NCI-H510A treated with DMSO at 0.1 percent for 48 hours (cell line): ENCODE measurements at regions not wholly inside any gene's neighbourhood (a gene's known extent, or its start where the extent isn't known, plus 50 kb on each side); places are given as distances from the start of the nearest gene placed in this dataset.
"Not testable (repeated sequence)": the region's sequence is repeated elsewhere in the genome, so short reads cannot be mapped to it uniquely, and the experiment has no call there.

Experiments
- DNase-seq: peaks from one replicate; lab custom pipeline; 2025; lab: John Stamatoyannopoulos, UW

DNA sequence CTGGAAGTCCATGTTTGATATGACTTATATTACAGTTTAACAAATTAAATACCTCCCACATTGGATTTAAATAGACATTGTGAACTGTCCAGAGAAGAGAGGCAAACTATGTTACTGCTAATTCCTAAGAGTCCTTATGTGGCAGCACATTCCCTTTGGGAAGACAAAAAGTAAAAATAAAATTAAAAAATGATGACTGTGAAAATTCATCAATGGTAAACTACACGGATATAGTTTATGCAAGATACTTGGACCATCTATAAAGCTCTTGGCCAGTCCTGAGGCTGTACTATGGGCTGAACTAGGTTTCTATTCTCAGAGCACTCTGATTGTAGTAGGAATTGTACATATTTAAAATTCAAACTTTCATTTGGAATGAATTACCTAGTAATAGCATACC, 206.4 kb downstream of the LRRK2 start:
- DNase-seq, result no peak

GRCh38 chr12:40435251-40435650, 210.5 kb downstream of the LRRK2 start:
- DNase-seq, result no peak

DNA sequence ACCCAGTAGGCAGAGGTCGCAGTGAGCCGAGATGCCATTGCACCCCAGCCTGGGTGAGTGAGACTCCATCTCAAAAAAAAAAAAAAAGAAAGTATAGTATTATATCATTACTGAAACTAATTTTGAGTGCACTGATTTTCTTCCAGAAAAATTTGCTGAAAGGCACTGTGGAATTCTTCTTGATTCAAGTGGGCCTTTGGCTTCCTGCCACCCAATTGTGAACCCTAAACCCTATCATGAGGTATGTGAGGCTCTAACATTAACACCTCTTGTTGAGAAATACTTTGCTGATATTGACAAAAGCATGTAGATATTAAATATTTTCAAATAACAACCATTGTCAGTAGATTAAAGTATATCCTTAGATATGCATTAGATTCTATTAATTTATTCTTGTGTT, 211.2 kb downstream of the LRRK2 start:
- DNase-seq, result no peak

DNA sequence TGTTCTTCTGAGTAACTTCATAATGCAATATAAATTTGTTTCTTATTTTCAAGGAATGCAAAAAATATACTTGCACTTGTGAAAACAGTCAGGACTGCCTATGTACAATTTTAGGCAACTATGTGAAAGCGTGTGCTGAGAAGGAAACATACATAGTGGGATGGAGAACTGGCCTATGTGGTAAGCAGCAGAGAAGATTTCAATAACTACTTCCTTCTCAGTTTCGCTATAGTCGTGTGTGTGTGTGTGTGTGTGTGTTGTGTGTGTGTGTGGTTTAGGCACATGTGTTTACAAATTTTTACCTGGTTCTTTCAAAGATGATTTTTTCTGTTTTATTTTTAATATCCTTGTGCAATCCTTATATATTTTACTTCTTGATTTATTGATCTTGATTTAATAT, 211.8 kb downstream of the LRRK2 start:
- DNase-seq, result no peak

DNA sequence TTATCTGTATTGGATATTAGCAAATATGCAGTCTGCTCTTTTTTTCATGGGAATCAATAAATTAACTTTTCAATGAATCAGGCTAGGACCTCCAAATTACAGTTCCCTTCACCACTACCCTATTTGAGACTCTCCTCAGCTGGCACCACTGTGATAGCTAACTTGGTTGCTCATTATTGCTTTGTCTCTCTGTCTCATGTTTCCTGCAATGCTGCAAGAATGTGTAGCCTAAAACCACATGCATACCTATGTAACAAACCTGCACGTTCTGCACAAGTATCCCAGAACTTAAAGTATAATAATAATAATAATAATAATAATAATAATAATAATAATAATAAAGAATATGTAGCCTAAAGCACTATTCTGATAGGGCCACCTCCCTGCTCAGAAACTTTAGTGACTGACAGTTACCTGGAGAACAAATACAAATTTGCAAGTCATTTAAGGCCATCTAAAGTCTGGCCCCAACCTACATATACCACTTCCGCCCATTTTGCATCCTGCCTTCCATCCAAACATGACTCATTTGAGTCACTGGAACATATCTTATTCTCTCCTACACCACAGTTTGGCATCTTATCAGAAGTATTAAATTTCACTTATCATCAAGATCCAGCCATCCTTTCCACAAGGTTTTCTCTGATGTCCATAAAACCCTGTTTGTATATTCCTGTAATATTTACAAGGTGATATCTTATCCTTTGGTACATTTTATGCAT, 215.1 kb downstream of the LRRK2 start:
- no peak for DNase-seq

GRCh38 chr12:40444174-40444573, 219.4 kb downstream of the LRRK2 start:
- no peak for DNase-seq

DNA sequence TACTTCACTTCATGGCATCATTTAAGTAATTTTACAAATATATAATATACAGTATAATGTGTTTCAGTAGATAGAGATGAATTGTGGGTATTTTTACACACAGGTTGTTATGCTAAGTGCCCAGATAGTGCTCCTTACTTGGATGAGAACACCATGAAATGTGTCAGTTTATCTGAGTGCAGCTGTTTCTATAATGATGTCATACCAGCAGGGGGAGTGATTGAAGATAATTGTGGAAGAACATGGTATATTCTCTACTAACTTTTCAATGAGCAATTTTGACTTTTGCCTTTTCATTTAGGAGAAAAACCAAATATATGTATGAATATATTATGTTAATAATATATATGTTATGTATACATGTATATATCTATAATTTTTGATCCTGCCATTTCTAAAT, 221.6 kb downstream of the LRRK2 start:
- DNase-seq, result no peak

GRCh38 chr12:40448523-40448922, 223.7 kb downstream of the LRRK2 start:
- DNase-seq, result not testable (repeated sequence)

DNA sequence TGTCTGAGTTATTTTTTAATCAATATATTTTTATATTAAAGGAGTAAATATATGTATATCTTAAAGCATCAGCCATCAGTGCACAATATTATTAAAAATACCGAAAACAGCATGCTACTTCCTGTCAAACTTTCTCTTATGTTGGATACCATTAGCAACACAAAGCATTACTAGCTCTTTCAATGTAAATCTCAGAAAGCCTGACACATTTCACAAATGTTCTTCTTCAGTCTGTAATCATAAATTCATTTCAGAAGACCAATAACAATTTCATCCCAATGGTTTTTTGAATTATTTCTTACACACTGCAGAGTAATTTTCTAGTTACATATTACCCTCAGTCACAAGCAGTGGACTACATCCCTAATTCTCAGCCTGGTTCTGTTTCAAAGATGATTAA, 226.9 kb downstream of the LRRK2 start:
- no peak for DNase-seq

DNA sequence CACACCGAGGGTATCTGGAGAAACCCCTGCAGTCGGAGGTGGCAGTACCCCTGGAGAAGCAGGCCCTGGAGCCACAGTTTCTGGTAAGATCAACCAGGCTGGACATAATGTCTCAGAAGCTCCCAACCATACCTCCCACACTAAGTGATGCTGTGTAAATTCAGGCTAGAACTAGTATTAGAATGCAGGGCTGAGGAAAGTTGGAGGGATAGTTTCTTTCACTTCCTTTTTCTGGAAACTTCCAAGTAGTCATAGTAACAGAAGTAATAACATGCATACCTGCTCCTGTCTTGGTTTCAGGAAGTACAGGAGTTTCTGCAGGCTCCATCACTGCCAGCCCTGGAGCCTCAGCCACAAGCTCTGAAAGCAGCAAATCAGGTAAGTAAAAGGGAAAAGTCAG, 228.1 kb upstream of the CNTN1 start:
- DNase-seq, result no peak

- no peak for DNase-seq
Measured at GRCh38 chr12:40469736-40470135, 222.5 kb upstream of the CNTN1 start.

- DNase-seq, result no peak
Measured at GRCh38 chr12:40473962-40474361, 218.3 kb upstream of the CNTN1 start.

GRCh38 chr12:40474630-40475029, 217.6 kb upstream of the CNTN1 start:
- no peak for DNase-seq

DNA sequence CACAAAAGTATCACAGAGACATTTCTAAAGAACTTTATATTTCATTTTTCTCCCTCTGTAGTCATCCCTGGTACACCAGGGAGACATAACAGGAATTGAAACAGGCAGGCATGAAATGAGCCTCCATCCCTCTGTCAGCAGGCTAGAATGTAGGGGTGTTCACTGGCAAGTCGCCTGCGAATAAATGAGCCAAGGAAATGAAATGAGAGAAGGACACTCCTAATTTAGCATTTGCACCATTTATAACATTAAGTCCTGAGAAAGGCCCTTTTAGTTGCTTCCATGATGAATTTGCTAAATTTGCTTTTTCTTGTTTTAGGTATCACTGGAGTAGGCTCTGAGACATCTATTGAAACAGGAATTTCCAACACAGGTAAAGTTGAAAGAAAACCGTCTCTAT, 192.4 kb upstream of the CNTN1 start:
- DNase-seq, result no peak

GRCh38 chr12:40502322-40502721, 189.9 kb upstream of the CNTN1 start:
- no peak for DNase-seq

DNA sequence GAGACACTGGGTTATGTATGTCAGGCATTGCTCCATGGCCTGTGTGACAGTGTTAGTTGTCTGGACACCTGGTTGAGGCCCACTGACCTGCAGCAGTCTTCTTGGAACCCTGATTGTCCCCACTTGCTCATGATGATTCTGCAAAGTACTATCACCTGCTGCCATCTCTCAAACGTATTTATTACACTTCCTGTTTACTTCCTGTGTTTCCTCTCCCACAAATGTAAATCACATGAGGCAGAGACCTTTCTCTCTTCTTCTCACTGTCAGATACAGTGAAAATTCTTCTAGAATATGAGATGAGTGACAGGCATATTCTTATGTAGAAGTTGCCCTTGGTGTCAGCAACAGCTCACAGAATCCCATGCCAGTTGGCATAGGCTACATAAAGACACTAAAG, 186.9 kb upstream of the CNTN1 start:
- DNase-seq, result no peak

DNA sequence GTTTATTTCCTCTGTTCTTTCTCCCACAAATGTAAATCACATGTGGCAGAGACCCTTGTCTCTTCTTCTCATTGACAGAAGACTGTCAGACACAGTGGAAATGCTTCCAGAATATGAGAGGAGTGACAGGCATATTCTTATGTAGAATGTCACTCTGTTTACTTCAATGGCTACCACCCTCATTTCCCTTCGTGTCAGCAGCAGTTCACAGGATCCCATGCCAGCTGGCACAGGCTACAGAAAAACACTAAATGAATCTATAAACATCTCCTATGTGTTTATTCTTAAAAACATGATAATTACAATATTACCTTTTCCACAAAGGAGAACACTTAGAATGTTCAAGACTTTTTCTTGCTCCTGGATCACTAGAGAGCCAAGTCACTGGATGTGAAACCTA, 183.8 kb upstream of the CNTN1 start:
- no peak for DNase-seq

- no peak for DNase-seq
Measured at GRCh38 chr12:40511341-40511740, 180.9 kb upstream of the CNTN1 start.

DNA sequence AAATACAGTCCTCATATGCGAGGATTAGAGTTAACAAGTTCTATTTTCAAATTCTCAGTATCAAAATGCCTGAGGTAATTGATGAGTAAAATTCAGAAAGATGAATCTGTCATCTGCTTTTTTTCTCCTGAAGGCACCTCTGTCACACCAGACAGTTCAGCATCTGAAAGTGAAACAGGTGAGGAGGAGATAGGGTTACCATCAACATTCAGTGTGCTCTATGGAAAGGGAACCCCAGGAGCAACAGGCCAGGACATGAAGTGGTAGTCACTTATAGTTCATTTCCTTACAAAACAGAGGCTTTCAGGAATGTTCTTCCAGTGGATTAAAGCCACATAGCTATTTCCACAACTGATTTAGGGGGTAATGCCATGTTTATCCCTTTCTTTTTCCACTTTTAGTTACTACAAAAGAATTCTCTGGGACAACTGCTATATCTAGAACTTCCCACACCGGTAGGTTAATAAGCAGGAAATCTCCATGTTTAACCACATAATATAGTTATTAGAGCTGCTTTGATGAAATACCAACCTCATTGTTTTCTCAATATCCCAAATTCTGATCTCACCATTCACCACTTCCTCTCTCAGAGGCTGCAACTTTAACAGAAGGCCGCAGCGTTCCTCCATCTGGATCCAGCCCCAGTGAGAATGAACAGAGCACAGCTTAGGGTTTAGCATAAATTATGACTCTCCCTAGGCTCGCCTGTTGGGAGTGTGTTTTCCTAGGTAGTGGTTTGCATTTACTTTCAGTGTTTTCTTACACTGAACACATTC, 177.0 kb upstream of the CNTN1 start:
- no peak for DNase-seq

GRCh38 chr12:40522837-40523236, 169.4 kb upstream of the CNTN1 start:
- no peak for DNase-seq

DNA sequence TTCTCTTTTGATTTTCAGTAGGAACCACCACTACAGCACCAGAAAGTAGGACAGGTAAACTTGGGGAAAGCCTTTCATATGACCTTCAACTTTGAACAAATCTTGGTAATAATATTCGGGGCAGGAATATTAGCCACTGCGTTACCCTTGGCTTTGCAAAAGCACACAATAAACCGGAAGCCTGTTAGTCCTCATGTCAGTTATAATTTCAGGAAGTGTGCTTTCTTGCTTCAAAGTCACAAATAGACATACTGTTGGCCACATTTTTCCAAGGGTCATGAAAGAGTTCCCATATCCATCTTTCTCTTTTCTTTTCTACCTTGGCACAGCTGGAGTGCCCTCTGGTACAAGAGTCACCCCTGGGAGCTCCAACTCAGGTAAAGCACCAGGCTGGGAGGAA, 167.2 kb upstream of the CNTN1 start:
- no peak for DNase-seq

DNA sequence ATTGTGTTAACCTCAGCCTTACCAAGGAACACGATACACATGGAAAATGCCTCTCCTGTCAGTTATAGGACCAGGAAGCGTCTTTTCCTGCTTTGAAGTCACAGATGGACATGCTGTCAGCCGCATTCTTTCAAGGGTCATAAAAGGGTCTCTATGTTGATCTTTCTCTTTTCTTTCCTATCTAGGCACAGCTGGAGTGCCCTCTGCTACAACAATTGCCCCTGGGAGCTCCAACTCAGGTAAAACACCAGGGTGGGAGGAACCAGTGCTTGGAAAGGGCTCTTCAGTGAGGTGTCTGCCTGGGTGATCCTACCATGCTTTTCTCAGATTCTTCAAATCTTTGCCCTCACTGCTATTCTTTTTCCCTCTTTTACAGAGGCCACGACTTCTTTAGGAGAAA, 157.4 kb upstream of the CNTN1 start:
- no peak for DNase-seq

DNA sequence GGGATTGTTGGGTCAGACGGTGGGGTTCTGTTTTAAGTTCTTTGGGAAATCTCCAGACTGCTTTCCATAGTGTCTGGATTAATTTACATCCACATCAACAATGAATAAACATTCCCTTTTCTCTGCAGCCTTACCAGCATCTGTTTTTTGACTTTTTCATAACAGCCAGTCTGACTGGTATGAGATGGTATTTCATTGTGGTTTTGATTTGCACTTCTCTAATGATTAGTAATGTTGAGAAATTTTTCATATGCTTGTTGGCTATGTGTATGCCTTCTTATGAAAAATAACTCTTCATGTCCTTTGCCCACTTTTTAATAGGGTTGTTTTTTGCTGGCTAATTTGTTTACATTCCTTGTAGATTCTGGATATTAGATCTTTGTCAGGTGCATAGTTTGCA, 140.8 kb upstream of the CNTN1 start:
- DNase-seq, result no peak

DNA sequence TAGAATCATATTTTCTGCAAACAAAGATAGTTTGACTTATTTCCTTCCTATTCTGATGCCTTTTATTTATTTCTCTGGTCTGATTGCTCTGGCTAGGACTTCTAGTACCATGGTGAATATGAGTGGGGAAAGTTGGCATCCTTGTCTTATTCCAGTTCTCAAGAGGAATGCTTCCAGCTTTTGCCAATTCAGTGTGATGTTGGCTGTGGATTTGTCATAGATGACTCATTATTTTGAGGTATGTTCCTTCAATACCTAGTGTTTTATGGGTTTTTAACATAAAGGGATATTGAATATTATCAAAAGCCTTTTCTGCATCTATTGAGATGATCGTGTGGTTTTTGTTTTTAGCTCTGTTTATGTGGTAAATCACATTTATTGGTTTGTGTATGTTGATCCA, 139.4 kb upstream of the CNTN1 start:
- DNase-seq, result no peak
